PC-9 (cell line): ENCODE measurements at regions not wholly inside any gene's neighbourhood (a gene's known extent, or its start where the extent isn't known, plus 50 kb on each side); places are given as distances from the start of the nearest gene placed in this dataset.

Experiments used
- BruUV-seq: library from RNA; stranded (reverse); fragments of 400-500 nt; replicated peaks from 2 replicates; lab custom pipeline; 2021; lab: Mats Ljungman, UMichigan
- CTCF ChIA-PET: fragments of 300-600 bp; sonication (Branson Sonifier 250); formaldehyde crosslinking; loops from one replicate; lab custom pipeline; 2022; ENCODE audit warnings: antibody characterized with exemption; lab: Charles Lee
- POLR2A ChIA-PET: fragments of 300-600 bp; sonication (Branson Sonifier 250); formaldehyde crosslinking; loops from one replicate; lab custom pipeline; 2022; ENCODE audit warnings: antibody characterized with exemption; ENCODE audit not compliant: unreplicated experiment; lab: Charles Lee
- DNase-seq, 2 experiments: peaks; one replicate each; pipeline versions ENCODE4 v3.0.0 to v3.0.0-alpha.2; 2015 to 2022; ENCODE audit warnings: mixed read lengths in 1 of 2
- H2AFZ ChIP-seq: fragments of 200-600 bp; sonication (generic); 2 replicates; pipeline ENCODE4 v1.8.1; 2017; ENCODE audit warnings: antibody characterized with exemption
- H3F3A ChIP-seq: fragments of 200-600 bp; sonication (generic); 2 replicates; pipeline ENCODE4 v1.8.1; 2017; ENCODE audit warnings: antibody characterized with exemption, mild to moderate bottlenecking, low read depth; ENCODE audit not compliant: insufficient read depth
- H3K27ac ChIP-seq: fragments of 200-600 bp; sonication (generic); 2 replicates; pipeline ENCODE4 v1.6.1; 2016; ENCODE audit warnings: mixed run types
- H3K27me3 ChIP-seq: fragments of 200-600 bp; sonication (generic); 2 replicates; pipeline ENCODE4 v1.6.1; 2016; ENCODE audit warnings: low read depth, mixed run types; ENCODE audit not compliant: insufficient read depth
- H3K36me3 ChIP-seq: fragments of 200-600 bp; sonication (generic); 2 replicates; pipeline ENCODE4 v1.6.1; 2016; ENCODE audit warnings: low read depth, mixed run types
- H3K4me1 ChIP-seq: fragments of 200-600 bp; sonication (generic); replicated peaks from 2 replicates; pipeline ENCODE4 v1.6.1; 2016; ENCODE audit warnings: mixed run types; ENCODE audit not compliant: insufficient read depth
- H3K4me2 ChIP-seq: fragments of 200-600 bp; sonication (generic); 2 replicates; pipeline ENCODE4 v1.6.1; 2017; ENCODE audit warnings: mixed run types
- H3K4me3 ChIP-seq: fragments of 200-600 bp; sonication (generic); 2 replicates; pipeline ENCODE4 v1.6.1; 2016; ENCODE audit warnings: mixed run types
- H3K79me2 ChIP-seq: fragments of 200-600 bp; sonication (generic); 2 replicates; pipeline ENCODE4 v1.6.1; 2017; ENCODE audit warnings: low read depth, mixed run types
- H3K9me2 ChIP-seq: fragments of 200-600 bp; sonication (generic); 2 replicates; pipeline ENCODE4 v1.8.1; 2017; ENCODE audit warnings: mild to moderate bottlenecking; ENCODE audit not compliant: insufficient read depth
- H3K9me3 ChIP-seq: fragments of 200-600 bp; sonication (generic); 2 replicates; pipeline ENCODE4 v1.8.1; 2016; ENCODE audit warnings: low read depth; ENCODE audit not compliant: insufficient read depth
- H4K20me1 ChIP-seq: fragments of 200-600 bp; sonication (generic); 2 replicates; pipeline ENCODE4 v1.8.1; 2017; ENCODE audit not compliant: insufficient read depth
- EZH2 ChIP-seq: fragments of 200-600 bp; sonication (generic); IDR thresholded peaks from 2 replicates; pipeline ENCODE4 v1.8.0; 2017; ENCODE audit warnings: antibody characterized with exemption, low read depth
- intact Hi-C: fragments of 100-400 bp; cut with micrococcal nuclease; formaldehyde crosslinking; loops from one replicate; pipeline ENCODE4 v1.10.0; 2022; ENCODE audit not compliant: unreplicated experiment
- TF ChIP-seq, protein P1 (sequence below): fragments of 200-600 bp; sonication (generic); conservative IDR thresholded peaks from 2 replicates; pipeline ENCODE4 v1.6.1; 2017; ENCODE audit warnings: mixed run types, antibody characterized with exemption, mild to moderate bottlenecking, moderate library complexity

DNA sequence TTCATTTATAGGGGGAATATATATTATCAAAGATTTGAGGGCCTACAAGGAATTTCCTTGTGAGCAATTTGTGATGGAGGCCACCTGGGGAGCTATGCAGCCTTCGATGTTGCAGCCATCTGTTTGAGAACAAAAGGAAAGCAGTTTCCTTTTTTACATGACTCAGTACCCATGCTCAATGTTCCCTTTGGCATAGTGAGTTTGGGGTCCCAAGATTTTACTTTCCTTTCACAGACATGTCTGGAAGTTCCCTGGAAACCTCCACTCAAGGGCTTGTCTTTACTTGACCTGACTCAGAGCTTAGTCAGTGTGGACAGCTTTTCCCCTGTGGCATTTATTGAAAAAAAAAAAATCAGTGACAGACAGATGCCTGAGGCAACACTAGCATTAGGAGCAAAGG lies 73.5 kb upstream of the VIPR2 start:
- CTCF ChIA-PET: no interaction called here
- BruUV-seq: no TSS peak

GRCh38 chr7:159215076-159215475 lies 70.4 kb upstream of the VIPR2 start:
- TF ChIP-seq EZH2: no peak
- TF ChIP-seq, protein P1, sequence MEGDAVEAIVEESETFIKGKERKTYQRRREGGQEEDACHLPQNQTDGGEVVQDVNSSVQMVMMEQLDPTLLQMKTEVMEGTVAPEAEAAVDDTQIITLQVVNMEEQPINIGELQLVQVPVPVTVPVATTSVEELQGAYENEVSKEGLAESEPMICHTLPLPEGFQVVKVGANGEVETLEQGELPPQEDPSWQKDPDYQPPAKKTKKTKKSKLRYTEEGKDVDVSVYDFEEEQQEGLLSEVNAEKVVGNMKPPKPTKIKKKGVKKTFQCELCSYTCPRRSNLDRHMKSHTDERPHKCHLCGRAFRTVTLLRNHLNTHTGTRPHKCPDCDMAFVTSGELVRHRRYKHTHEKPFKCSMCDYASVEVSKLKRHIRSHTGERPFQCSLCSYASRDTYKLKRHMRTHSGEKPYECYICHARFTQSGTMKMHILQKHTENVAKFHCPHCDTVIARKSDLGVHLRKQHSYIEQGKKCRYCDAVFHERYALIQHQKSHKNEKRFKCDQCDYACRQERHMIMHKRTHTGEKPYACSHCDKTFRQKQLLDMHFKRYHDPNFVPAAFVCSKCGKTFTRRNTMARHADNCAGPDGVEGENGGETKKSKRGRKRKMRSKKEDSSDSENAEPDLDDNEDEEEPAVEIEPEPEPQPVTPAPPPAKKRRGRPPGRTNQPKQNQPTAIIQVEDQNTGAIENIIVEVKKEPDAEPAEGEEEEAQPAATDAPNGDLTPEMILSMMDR: no peak
- Histone ChIP-seq H3F3A (no peaks in the 10 kb centered on the region), H3K9me2 (no peaks in the 10 kb centered on the region), H3K79me2 (no peaks in the 10 kb centered on the region), H2AFZ (no peak overlapping the region), H3K4me2 (no peak overlapping the region), H3K27ac (no peak overlapping the region), H3K27me3 (peaks cover 86% of the 10 kb centered on the region), H3K9me3 (no peaks in the 10 kb centered on the region), H3K4me3 (no peak overlapping the region), H3K4me1 (no peaks in the 10 kb centered on the region), H4K20me1 (no peaks in the 10 kb centered on the region), H3K36me3 (no peaks in the 10 kb centered on the region)
- ChIA-PET POLR2A (no interaction called here), CTCF (no interaction called here)
- peak in 1 of 2 experiments; percentile 26 for DNase-seq
- intact Hi-C loops: no loop called here
- BruUV-seq: no TSS peak

More for the DNA sequence above, 73.5 kb upstream of the VIPR2 start:
- Histone ChIP-seq H3K9me2 (no peaks in the 10 kb centered on the region), H3K79me2 (no peaks in the 10 kb centered on the region), H3K9me3 (no peaks in the 10 kb centered on the region), H3K27ac (no peak overlapping the region), H3K4me3 (no peak overlapping the region), H3F3A (no peaks in the 10 kb centered on the region), H4K20me1 (no peaks in the 10 kb centered on the region), H3K36me3 (no peaks in the 10 kb centered on the region), H3K4me2 (no peak overlapping the region), H2AFZ (no peak overlapping the region), H3K27me3 (peaks cover 59% of the 10 kb centered on the region), H3K4me1 (no peaks in the 10 kb centered on the region)
- intact Hi-C loops: no loop called here
- POLR2A ChIA-PET: interaction anchor here (0.6 kb wide), 1 partner anchor 80 kb away, joined by 5 read pairs; no protein-coding TSS in a partner anchor
- TF ChIP-seq, protein P1: no peak
- TF ChIP-seq EZH2: no peak
- DNase-seq: peak in 1 of 2 experiments; percentile 31

DNA sequence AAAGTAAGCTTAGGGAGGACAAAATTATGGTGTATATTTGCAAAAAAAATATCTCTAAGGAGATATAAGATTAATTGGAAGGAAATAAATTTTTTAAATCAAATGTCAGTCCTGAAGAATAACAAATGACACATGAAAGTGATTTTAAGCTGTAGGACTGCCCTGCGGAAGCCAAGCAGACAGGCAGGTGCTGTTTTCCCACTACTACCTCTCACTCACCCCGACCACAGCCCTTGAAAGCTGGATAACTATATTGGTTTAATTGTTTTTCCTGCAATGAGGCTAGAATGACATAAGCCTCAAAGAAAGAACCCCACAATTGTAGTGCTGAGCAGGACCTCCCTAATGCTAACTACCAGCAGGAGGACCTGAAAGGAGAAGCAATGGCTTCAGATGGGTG lies 68.6 kb upstream of the VIPR2 start:
- intact Hi-C loops: no loop called here
- Histone ChIP-seq H3K4me3 (no peak overlapping the region), H3K79me2 (no peaks in the 10 kb centered on the region), H3K4me2 (no peak overlapping the region), H4K20me1 (no peaks in the 10 kb centered on the region), H3F3A (no peaks in the 10 kb centered on the region), H3K27me3 (peaks cover 90% of the 10 kb centered on the region), H3K4me1 (no peaks in the 10 kb centered on the region), H3K36me3 (no peaks in the 10 kb centered on the region), H3K9me3 (no peaks in the 10 kb centered on the region), H3K27ac (no peak overlapping the region), H2AFZ (no peak overlapping the region), H3K9me2 (no peaks in the 10 kb centered on the region)
- TF ChIP-seq, protein P1: no peak
- no peak for TF ChIP-seq EZH2
- ChIA-PET POLR2A (no interaction called here), CTCF (no interaction called here)
- no peak for DNase-seq
- BruUV-seq: no TSS peak
